ENCODE measurements at regions not wholly inside any gene's neighbourhood (a gene's known extent, or its start where the extent isn't known, plus 50 kb on each side); places are given as distances from the start of the nearest gene placed in this dataset.

DNA sequence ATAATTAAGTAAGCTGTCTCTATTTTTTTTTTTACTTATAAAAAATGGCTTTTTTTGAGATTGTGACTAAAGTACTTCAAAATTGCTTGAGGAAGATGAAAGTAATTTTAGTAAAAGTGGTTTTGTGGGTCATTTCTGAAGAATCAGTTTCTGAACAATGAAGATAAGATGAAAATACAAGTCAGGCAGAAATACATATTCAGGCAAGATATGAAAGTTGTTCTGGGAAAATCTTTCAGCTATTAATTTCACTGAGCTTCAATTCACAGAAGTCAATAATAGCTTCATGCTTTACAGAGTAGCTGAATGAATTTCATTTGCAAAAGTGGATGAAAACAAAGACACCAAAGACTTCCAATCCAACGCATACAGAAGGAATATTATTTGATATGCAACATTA lies 305.2 kb upstream of the ARSJ start:
- H3K4me3 Mint-ChIP-seq: no peak overlapping the region
- H3K4me1 Mint-ChIP-seq (ENCODE audit: low read depth): no peaks in the 10 kb centered on the region
- H3K9me3 Mint-ChIP-seq: no peaks in the 10 kb centered on the region
- H3K27me3 Mint-ChIP-seq (ENCODE audit: low read depth): no peaks in the 10 kb centered on the region
- H3K36me3 Mint-ChIP-seq (ENCODE audit: low read depth): no peaks in the 10 kb centered on the region
- DNase-seq (ENCODE audit: low spot score): no peak
- no peak overlapping the region for H3K27ac Mint-ChIP-seq

DNA sequence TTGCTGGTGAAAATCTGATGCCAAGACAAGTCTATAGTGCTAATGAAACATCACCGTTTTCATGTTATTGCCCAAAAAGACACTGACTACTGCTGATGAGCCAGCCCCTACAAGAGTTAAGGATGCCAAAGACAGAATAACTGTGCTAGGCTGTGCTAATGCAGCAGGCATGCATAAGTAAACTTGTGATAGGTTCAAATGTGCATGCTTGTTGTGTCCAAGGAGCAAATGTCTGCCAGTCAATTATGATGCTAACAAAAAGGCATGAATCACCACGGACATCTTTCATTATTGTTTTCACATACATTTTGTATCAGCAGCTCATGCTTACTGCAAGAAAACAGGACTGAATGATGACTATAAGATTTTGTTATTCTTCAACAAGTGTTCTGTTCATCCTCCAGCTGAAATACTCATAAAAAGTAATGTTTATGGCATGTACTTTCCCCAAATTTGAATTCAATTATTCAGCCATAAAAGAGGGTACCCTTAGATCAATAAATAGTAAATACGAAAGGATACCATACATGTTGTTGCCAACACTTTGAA lies 306.9 kb upstream of the ARSJ start:
- Mint-ChIP-seq H3K4me3 (no peak overlapping the region), H3K4me1 (ENCODE audit: low read depth) (no peaks in the 10 kb centered on the region), H3K27ac (no peak overlapping the region), H3K36me3 (ENCODE audit: low read depth) (no peaks in the 10 kb centered on the region), H3K9me3 (no peaks in the 10 kb centered on the region), H3K27me3 (ENCODE audit: low read depth) (no peaks in the 10 kb centered on the region)
- DNase-seq (ENCODE audit: low spot score): no peak

DNA sequence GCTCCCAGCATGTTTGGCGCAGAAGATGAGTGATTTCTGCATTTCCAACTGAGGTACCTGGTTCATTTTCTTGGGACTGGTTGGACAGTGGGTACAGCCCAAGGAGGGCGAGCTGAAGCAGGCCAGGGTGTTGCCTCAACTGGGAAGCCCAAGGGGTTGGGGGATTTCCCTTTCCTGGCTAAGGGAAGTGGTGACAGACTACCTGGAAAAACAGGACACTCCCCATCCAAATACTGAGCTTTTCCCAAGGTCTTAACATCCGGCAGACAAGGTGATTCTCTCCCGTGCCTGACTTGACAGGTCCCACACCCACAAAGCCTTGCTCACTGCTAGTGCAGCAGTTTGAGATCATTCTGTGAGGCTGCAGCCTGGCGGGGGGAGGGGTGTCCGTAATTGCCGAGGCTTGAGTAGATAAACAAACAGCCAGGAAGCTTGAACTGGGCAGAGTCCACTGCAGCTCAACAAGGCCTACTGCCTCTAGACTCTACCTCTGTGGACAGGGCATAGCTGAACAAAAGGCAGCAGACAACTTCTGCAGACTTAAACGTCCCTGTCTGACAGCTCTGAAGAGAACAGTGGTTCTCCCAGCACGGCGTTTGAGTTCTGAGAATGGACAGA lies 307.7 kb upstream of the ARSJ start:
- Mint-ChIP-seq H3K27ac (no peak overlapping the region), H3K9me3 (no peaks in the 10 kb centered on the region), H3K4me3 (no peak overlapping the region), H3K4me1 (ENCODE audit: low read depth) (no peaks in the 10 kb centered on the region), H3K27me3 (ENCODE audit: low read depth) (no peaks in the 10 kb centered on the region), H3K36me3 (ENCODE audit: low read depth) (no peaks in the 10 kb centered on the region)
- DNase-seq (ENCODE audit: low spot score): no peak

DNA sequence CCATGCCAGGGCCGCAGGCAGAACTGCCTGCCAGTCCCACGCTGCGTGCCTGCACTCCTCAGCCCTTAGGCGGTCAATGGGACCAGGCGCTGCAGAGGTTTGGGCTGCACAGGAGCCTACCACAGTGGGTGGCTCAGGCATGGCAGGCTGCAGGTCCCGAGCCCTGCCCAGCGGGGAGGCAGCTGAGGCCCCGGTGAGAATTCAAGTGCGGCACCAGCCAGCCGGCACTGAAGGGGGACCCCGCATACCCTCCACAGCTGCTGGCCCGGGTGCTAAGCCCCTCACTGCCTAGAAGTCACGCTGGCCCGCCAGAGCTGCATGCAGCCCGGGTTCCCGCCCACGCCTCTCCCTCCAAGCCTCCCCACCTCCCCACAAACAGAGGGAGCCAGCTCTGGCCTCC lies 302.5 kb upstream of the UGT8 start:
- no peak for DNase-seq (ENCODE audit: low spot score)
- Mint-ChIP-seq H3K9me3 (no peaks in the 10 kb centered on the region), H3K27ac (no peak overlapping the region), H3K4me1 (ENCODE audit: low read depth) (no peaks in the 10 kb centered on the region), H3K36me3 (ENCODE audit: low read depth) (no peaks in the 10 kb centered on the region), H3K4me3 (no peak overlapping the region), H3K27me3 (ENCODE audit: low read depth) (no peaks in the 10 kb centered on the region)

DNA sequence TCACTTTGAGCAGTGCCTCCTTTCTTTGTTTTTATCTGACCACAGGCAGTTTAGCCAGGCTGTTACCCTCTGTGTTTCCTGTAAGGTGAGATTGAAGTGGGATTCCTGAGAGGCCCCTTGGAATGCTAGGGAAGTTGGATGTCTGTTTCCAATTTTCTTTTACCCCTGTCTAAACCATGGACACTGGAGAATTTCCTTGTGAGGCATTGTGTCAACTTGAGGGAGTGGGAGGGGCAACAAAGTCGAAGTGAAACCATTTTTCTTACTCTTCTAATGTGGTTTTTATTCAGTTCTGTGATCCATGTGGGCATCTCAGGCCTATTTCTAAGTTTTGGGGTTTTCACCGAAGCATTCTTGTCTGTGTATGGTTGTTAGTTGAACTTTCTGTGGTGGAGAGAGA lies 296.1 kb upstream of the UGT8 start:
- H3K4me1 Mint-ChIP-seq (ENCODE audit: low read depth): no peaks in the 10 kb centered on the region
- no peak overlapping the region for H3K27ac Mint-ChIP-seq
- H3K4me3 Mint-ChIP-seq: no peak overlapping the region
- no peak for DNase-seq (ENCODE audit: low spot score)
- no peaks in the 10 kb centered on the region for H3K9me3 Mint-ChIP-seq
- no peaks in the 10 kb centered on the region for H3K27me3 Mint-ChIP-seq (ENCODE audit: low read depth)
- no peaks in the 10 kb centered on the region for H3K36me3 Mint-ChIP-seq (ENCODE audit: low read depth)

DNA sequence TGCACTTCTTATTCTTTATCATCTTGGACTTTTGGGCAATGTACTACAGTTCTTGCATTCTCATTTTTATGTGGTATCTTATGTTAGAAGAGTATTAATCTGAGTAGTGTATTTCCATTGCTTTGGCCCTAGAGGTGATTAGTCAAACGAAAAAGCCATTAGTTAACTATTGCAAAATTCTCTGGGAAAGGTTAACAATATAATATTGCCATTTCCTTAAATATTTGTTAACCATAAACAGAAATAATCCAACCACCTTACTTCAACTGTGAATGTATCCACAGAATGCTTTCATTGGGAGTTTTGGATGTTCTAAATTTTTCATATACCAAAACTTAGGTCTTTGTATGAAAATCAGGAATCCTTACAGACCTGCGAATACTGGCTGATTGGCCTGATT lies 294.6 kb upstream of the UGT8 start:
- Mint-ChIP-seq H3K9me3 (no peaks in the 10 kb centered on the region), H3K4me3 (no peak overlapping the region), H3K27ac (no peak overlapping the region), H3K36me3 (ENCODE audit: low read depth) (no peaks in the 10 kb centered on the region), H3K4me1 (ENCODE audit: low read depth) (no peaks in the 10 kb centered on the region), H3K27me3 (ENCODE audit: low read depth) (no peaks in the 10 kb centered on the region)
- DNase-seq (ENCODE audit: low spot score): no peak

DNA sequence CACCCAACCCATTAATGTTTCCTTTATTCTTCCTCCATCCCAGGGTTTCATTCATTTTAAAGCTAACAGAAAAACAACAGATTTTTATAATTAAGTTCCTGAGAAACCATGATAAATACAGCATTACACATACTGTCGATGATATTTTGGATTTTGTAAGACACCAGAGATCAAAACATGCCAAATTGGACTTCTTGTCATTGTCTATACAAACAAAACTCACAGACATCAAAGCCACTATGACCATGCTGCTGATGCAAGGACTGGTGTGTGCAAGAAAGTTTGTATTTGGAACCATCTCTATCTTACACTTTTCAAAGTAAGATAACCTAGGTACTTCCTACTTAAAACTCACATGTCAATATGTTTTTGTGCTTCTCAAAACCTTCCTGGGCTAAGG lies 294.0 kb upstream of the UGT8 start:
- Mint-ChIP-seq H3K36me3 (ENCODE audit: low read depth) (no peaks in the 10 kb centered on the region), H3K9me3 (no peaks in the 10 kb centered on the region), H3K27me3 (ENCODE audit: low read depth) (no peaks in the 10 kb centered on the region)

DNA sequence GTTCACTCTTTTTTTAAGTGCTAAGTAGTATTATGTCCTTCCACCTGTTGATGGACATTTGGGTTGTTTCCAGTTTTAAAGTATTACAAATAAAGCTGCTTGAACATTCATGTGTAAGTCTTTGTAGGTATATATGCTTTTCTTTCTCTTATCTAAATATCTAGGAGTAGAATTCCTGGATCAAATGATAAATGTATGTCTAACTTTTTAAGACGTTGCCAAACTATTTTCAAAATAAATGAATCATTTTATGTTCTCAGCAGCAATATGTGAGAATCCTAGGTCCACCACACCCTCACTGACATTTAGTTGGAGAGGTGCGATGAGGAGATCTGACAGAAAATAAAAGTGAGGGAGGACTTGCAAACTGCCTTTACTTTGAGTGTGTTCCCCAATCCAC lies 291.7 kb upstream of the UGT8 start:
- no peaks in the 10 kb centered on the region for H3K9me3 Mint-ChIP-seq
- H3K4me1 Mint-ChIP-seq (ENCODE audit: low read depth): no peaks in the 10 kb centered on the region
- DNase-seq (ENCODE audit: low spot score): no peak
- H3K27ac Mint-ChIP-seq: no peak overlapping the region
- H3K27me3 Mint-ChIP-seq (ENCODE audit: low read depth): no peaks in the 10 kb centered on the region
- H3K4me3 Mint-ChIP-seq: no peak overlapping the region
- H3K36me3 Mint-ChIP-seq (ENCODE audit: low read depth): no peaks in the 10 kb centered on the region

More for the DNA sequence above, 294.0 kb upstream of the UGT8 start:
- no peak for DNase-seq (ENCODE audit: low spot score)
- Mint-ChIP-seq H3K4me1 (ENCODE audit: low read depth) (no peaks in the 10 kb centered on the region), H3K4me3 (no peak overlapping the region), H3K27ac (no peak overlapping the region)

DNA sequence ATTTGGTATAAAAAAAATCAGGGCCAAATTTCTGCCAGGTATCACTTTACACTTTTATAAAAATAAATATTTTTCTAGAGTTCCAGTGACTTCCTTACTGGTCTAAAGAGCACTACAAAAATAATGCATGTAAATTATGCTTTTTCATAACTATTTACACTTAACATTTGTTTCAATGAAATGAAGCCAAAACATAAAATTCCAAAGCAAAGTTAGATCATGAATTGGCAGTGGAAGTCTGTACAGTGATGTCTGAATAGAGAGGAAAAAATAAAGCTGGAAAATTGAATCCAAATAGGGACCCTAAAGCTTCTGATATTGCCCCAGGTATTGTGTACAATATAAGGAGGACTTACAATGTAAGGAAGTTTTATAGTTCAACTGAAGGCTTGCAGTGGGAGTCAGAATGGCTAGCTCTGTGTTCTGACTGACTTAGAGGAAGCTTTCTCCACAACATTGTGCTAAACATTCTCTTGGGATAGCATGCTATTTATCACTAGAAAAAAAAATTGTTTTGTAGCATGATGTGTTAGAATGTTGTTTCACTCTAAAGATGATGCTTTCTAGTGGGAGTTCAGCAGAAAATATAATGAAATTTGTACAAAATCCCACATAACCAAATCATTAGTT lies 288.2 kb upstream of the UGT8 start:
- DNase-seq (ENCODE audit: low spot score): no peak
- Mint-ChIP-seq H3K27me3 (ENCODE audit: low read depth) (no peaks in the 10 kb centered on the region), H3K27ac (no peak overlapping the region)

DNA sequence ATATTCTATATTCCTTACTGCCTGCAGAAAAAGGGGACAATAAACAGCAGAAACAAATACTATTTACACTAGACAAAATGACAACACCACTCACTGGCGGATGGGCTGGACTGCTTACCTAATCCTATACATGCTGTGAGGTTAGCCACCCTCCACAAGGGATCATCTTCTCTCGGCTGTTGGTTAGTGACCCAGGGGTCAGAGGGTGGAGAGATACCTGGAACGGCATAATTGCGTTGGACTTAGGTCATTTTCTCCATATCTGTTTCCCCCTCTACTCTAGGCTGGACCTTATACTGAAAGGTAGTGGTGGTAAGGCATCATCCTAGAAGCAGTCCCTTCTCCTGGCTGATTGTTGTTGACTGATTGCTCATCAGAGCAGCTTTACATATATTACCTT lies 286.8 kb upstream of the UGT8 start:
- no peak for DNase-seq (ENCODE audit: low spot score)
- Mint-ChIP-seq H3K9me3 (no peaks in the 10 kb centered on the region), H3K27ac (no peak overlapping the region), H3K4me1 (ENCODE audit: low read depth) (no peaks in the 10 kb centered on the region), H3K36me3 (ENCODE audit: low read depth) (no peaks in the 10 kb centered on the region), H3K4me3 (no peak overlapping the region), H3K27me3 (ENCODE audit: low read depth) (no peaks in the 10 kb centered on the region)

More for the DNA sequence above, 288.2 kb upstream of the UGT8 start:
- Mint-ChIP-seq H3K4me1 (ENCODE audit: low read depth) (no peaks in the 10 kb centered on the region), H3K4me3 (no peak overlapping the region), H3K36me3 (ENCODE audit: low read depth) (no peaks in the 10 kb centered on the region), H3K9me3 (no peaks in the 10 kb centered on the region)

DNA sequence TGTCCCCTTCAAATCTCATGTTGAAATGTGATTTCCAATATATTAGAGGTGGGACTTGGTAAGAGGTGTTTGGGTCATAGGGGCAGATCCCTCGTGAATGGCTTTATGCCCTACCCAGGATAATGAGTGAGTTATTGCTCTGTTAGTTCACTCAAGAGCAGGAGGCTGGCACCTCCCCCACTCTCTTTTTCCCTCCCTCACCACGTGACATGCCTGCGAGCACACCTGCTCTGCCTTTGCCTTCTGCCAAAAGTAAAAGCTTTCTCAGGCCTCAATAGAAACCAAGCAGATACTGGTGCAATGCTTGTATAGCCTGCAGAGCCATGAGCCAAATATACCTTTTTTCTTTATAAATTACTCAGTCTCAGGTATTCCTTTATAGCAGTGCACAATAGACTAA lies 286.3 kb upstream of the UGT8 start:
- Mint-ChIP-seq H3K4me1 (ENCODE audit: low read depth) (no peaks in the 10 kb centered on the region), H3K9me3 (no peaks in the 10 kb centered on the region), H3K27me3 (ENCODE audit: low read depth) (no peaks in the 10 kb centered on the region), H3K27ac (no peak overlapping the region), H3K4me3 (no peak overlapping the region), H3K36me3 (ENCODE audit: low read depth) (no peaks in the 10 kb centered on the region)
- no peak for DNase-seq (ENCODE audit: low spot score)

DNA sequence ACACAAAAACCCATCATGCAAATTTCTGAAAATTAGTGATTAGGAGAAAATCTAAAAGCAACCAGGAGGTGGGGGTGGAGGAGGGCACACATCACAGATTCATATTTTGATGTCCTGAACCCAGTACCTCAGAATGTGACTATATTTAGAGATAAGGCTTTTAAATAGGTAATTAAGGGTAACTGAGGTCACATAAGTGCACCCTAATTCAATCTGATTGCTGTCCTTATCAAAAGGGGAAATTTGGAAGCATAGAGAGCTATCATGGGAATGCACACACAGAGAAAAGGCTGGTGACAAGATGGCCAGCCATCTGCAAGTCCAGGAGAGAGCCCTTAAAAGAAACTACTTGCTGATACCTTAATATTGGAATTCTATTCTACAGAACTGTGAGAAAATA lies 281.8 kb upstream of the UGT8 start:
- no peak for DNase-seq (ENCODE audit: low spot score)
- Mint-ChIP-seq H3K9me3 (no peaks in the 10 kb centered on the region), H3K27me3 (ENCODE audit: low read depth) (no peaks in the 10 kb centered on the region)

DNA sequence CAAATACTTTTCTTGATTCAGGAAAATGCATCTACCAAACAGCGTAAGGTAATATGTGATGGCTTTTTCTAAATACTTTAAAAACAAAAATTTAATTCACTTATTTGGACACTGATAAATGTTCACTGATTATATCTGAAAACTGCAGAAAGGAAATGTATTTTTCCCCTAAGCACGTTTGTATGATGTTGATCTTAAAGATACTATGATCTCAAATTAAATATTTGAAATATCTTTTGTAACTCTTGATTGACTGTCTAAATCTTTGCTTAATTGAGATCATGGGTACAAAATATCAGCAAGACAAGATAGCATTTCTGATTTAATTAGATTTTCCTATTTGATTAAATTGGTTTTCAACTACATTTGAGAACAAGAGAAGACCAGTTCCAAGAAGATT lies 281.0 kb upstream of the UGT8 start:
- H3K9me3 Mint-ChIP-seq: no peaks in the 10 kb centered on the region
- H3K27ac Mint-ChIP-seq: no peak overlapping the region
- H3K27me3 Mint-ChIP-seq (ENCODE audit: low read depth): no peaks in the 10 kb centered on the region
- no peak overlapping the region for H3K4me3 Mint-ChIP-seq
- no peaks in the 10 kb centered on the region for H3K4me1 Mint-ChIP-seq (ENCODE audit: low read depth)
- DNase-seq (ENCODE audit: low spot score): no peak
- H3K36me3 Mint-ChIP-seq (ENCODE audit: low read depth): no peaks in the 10 kb centered on the region

More for the DNA sequence above, 281.8 kb upstream of the UGT8 start:
- Mint-ChIP-seq H3K36me3 (ENCODE audit: low read depth) (no peaks in the 10 kb centered on the region), H3K27ac (no peak overlapping the region), H3K4me3 (no peak overlapping the region), H3K4me1 (ENCODE audit: low read depth) (no peaks in the 10 kb centered on the region)

DNA sequence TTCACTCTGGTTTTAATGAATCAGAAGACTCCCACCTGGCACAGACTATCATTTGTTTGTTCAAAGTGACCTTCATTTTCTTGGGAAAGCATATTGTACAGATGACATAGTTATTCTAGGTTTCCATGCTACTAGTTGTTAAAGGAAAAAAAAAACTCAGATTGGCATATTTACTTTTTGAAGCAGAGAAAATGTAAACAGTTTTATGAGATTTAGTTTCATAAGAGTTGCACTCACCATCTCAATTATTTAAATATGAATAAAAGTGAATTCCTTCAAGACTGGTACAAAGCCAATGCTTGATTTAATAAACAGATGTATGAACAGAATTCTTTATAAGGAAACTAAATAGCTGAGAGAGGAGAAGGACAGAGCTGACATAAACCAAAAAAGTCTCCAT lies 280.3 kb upstream of the UGT8 start:
- no peaks in the 10 kb centered on the region for H3K4me1 Mint-ChIP-seq (ENCODE audit: low read depth)
- DNase-seq (ENCODE audit: low spot score): no peak
- no peaks in the 10 kb centered on the region for H3K9me3 Mint-ChIP-seq
- H3K36me3 Mint-ChIP-seq (ENCODE audit: low read depth): no peaks in the 10 kb centered on the region
- no peak overlapping the region for H3K4me3 Mint-ChIP-seq
- H3K27ac Mint-ChIP-seq: no peak overlapping the region
- H3K27me3 Mint-ChIP-seq (ENCODE audit: low read depth): no peaks in the 10 kb centered on the region

DNA sequence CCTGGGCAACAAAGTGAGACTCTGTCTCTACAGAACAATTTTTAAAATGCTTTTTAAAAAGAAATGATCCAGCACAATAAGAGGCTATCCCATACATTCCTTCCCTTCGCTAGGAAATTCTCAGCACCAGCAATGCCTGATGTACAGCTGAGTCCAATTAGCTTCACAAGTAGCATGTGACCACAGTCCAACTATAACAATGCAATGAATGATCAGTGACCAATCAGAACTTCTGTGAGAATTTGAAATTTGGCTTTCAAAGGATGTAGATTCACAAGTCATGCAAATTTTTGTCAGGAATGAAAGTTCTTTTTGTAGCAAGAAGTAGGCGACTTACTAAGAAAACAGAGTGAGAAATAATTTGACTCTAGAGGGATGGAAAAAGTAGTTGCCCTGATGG lies 278.5 kb upstream of the UGT8 start:
- H3K27me3 Mint-ChIP-seq (ENCODE audit: low read depth): no peaks in the 10 kb centered on the region
- no peaks in the 10 kb centered on the region for H3K4me1 Mint-ChIP-seq (ENCODE audit: low read depth)
- no peak for DNase-seq (ENCODE audit: low spot score)
- no peaks in the 10 kb centered on the region for H3K9me3 Mint-ChIP-seq
- H3K4me3 Mint-ChIP-seq: no peak overlapping the region
- H3K36me3 Mint-ChIP-seq (ENCODE audit: low read depth): no peaks in the 10 kb centered on the region
- H3K27ac Mint-ChIP-seq: no peak overlapping the region

All from T-helper 2 cell treated with Interferon-gamma antibody and Interleukin-4, amounts not matched to agents 5 μg/mL and 100 μg/mL, for 36 hours (primary cell).